ENCODE measurements at regions not wholly inside any gene's neighbourhood (a gene's known extent, or its start where the extent isn't known, plus 50 kb on each side); places are given as distances from the start of the nearest gene placed in this dataset.

GRCh38 chr7:10568891-10569290 lies 404.8 kb upstream of the PHF14 start:
- TF ChIP-seq POLR2A (IDR thresholded peaks at IDR 0.05) (no peak), EP300 (IDR thresholded peaks at IDR 0.05) (no peak), CTCF (IDR thresholded peaks at IDR 0.05) (no peak)
